Upper lobe of left lung (tissue), 4 donors: ENCODE measurements at regions not wholly inside any gene's neighbourhood (a gene's known extent, or its start where the extent isn't known, plus 50 kb on each side); places are given as distances from the start of the nearest gene placed in this dataset.

Experiments
- EP300 ChIP-seq, 4 donors: sonication (generic); formaldehyde crosslinking; IDR thresholded peaks; one replicate each; pipeline ENCODE4 v1.5.1; 2017; ENCODE audit warnings: antibody characterized with exemption in 4 of 4, control low read depth in 2 of 4
- POLR2A ChIP-seq, 4 donors: fragments of 450-650 bp; IDR thresholded peaks; one replicate each; pipeline ENCODE4 v1.5.1; 2016 to 2017; ENCODE audit warnings: antibody characterized with exemption in 4 of 4, mild to moderate bottlenecking in 2 of 4
- POLR2AphosphoS5 ChIP-seq, 2 donors: sonication (generic); formaldehyde crosslinking; IDR thresholded peaks; one replicate each; pipeline ENCODE4 v1.5.1; 2017; ENCODE audit warnings: antibody characterized with exemption in 2 of 2
- TF ChIP-seq, protein P1 (sequence below), 6 experiments: fragments of 450-650 bp in 4 of 6; fragments of 200-600 bp in 2 of 6; sonication (generic) in 2 of 6; IDR thresholded peaks; one replicate each; pipeline ENCODE4 v1.5.1; 2016 to 2019; ENCODE audit warnings: antibody characterized with exemption in 6 of 6

- no peak for TF ChIP-seq EP300 (IDR thresholded peaks at IDR 0.05)
- TF ChIP-seq, protein P1, sequence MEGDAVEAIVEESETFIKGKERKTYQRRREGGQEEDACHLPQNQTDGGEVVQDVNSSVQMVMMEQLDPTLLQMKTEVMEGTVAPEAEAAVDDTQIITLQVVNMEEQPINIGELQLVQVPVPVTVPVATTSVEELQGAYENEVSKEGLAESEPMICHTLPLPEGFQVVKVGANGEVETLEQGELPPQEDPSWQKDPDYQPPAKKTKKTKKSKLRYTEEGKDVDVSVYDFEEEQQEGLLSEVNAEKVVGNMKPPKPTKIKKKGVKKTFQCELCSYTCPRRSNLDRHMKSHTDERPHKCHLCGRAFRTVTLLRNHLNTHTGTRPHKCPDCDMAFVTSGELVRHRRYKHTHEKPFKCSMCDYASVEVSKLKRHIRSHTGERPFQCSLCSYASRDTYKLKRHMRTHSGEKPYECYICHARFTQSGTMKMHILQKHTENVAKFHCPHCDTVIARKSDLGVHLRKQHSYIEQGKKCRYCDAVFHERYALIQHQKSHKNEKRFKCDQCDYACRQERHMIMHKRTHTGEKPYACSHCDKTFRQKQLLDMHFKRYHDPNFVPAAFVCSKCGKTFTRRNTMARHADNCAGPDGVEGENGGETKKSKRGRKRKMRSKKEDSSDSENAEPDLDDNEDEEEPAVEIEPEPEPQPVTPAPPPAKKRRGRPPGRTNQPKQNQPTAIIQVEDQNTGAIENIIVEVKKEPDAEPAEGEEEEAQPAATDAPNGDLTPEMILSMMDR (IDR thresholded peaks at IDR 0.05): no peak
- TF ChIP-seq POLR2AphosphoS5 (IDR thresholded peaks at IDR 0.05): no peak
- no peak for TF ChIP-seq POLR2A (IDR thresholded peaks at IDR 0.05)
Measured at GRCh38 chr2:113812204-113812603, 55.8 kb upstream of the SLC35F5 start.
